CD4-positive, alpha-beta T cell (primary cell): ENCODE measurements at regions not wholly inside any gene's neighbourhood (a gene's known extent, or its start where the extent isn't known, plus 50 kb on each side); places are given as distances from the start of the nearest gene placed in this dataset.

Experiments
- ATAC-seq: fragments of 200-7000 bp; cut with Tn5 transposase; one replicate; pipeline ENCODE4 v1.10.0; 2022; ENCODE audit warnings: mild to moderate bottlenecking; ENCODE audit not compliant: poor library complexity
- CTCF ChIA-PET: fragments of 350-600 bp; sonication (Branson Sonifier 250); formaldehyde crosslinking; loops from one replicate; lab custom pipeline; 2021; ENCODE audit warnings: antibody characterized with exemption, inconsistent platforms; lab: Charles Lee
- POLR2A ChIA-PET: fragments of 350-600 bp; sonication (Branson Sonifier 250); formaldehyde crosslinking; loops from one replicate; lab custom pipeline; 2021; ENCODE audit warnings: antibody characterized with exemption, inconsistent platforms; lab: Charles Lee
- DNase-seq, 14 experiments: peaks; one replicate each; pipeline ENCODE4 v3.0.0-alpha.2; 2013 to 2020; ENCODE audit warnings: mixed read lengths in 2 of 14
- H3K27ac ChIP-seq, 2 donors: one replicate each; pipeline versions ENCODE4 v1.5.1 to v1.7.0; 2013; ENCODE audit warnings: low read length in 2 of 2, low read depth in 1 of 2, mild to moderate bottlenecking in 1 of 2
- H3K27me3 ChIP-seq, 2 experiments: 1 replicate in 1 of 2; 2 replicates in 1 of 2; pipeline versions ENCODE4 v1.6.1 to v1.7.0; 2013; ENCODE audit warnings: low read length in 2 of 2, control low read depth in 1 of 2, mild to moderate bottlenecking in 1 of 2, moderate library complexity in 1 of 2; ENCODE audit not compliant: insufficient read depth in 2 of 2, control insufficient read depth in 1 of 2
- H3K36me3 ChIP-seq: one replicate; pipeline ENCODE4 v1.6.1; 2013; ENCODE audit warnings: low read length, control low read depth; ENCODE audit not compliant: insufficient read depth
- H3K4me1 ChIP-seq: one replicate; pipeline ENCODE4 v1.6.1; 2013; ENCODE audit warnings: low read length, control low read depth; ENCODE audit not compliant: insufficient read depth
- H3K4me3 ChIP-seq: one replicate; pipeline ENCODE4 v1.5.1; 2013; ENCODE audit warnings: mild to moderate bottlenecking, low read length, moderate library complexity
- H3K9me3 ChIP-seq, 2 experiments: 1 replicate in 1 of 2; 2 replicates in 1 of 2; pipeline versions ENCODE4 v1.6.1 to v1.7.0; 2013; ENCODE audit warnings: low read length in 2 of 2, mild to moderate bottlenecking in 2 of 2, control low read depth in 1 of 2, moderate library complexity in 1 of 2; ENCODE audit not compliant: control insufficient read depth in 1 of 2, insufficient read depth in 1 of 2
- H3K27ac Mint-ChIP-seq: one replicate; pipeline ENCODE4 v1.8.0; 2020; ENCODE audit warnings: mixed read lengths
- H3K27me3 Mint-ChIP-seq: one replicate; pipeline ENCODE4 v1.8.0; 2021; ENCODE audit warnings: mixed read lengths
- H3K36me3 Mint-ChIP-seq: one replicate; pipeline ENCODE4 v1.8.0; 2021; ENCODE audit warnings: low read depth, mixed read lengths
- H3K4me1 Mint-ChIP-seq: one replicate; pipeline ENCODE4 v1.8.0; 2021; ENCODE audit warnings: low read depth, mixed read lengths
- H3K4me3 Mint-ChIP-seq: one replicate; pipeline ENCODE4 v1.8.0; 2020; ENCODE audit warnings: mild to moderate bottlenecking, mixed read lengths
- H3K9me3 Mint-ChIP-seq: one replicate; pipeline ENCODE4 v1.8.0; 2020; ENCODE audit warnings: mixed read lengths
- CTCF ChIP-seq: fragments of 200-600 bp; IDR thresholded peaks from one replicate; pipeline ENCODE4 v1.8.0; 2022; ENCODE audit warnings: antibody characterized with exemption, mild to moderate bottlenecking
- intact Hi-C, 2 experiments: fragments of 100-400 bp; cut with DNase I in 1 of 2; cut with micrococcal nuclease in 1 of 2; formaldehyde crosslinking; loops; one replicate each; pipeline versions ENCODE4 v1.15.1 to v1.9.0; 2023 to 2025; cut with DNase I, micrococcal nuclease

GRCh38 chr5:174547814-174548213 is 176.6 kb upstream of the MSX2 start:
- Histone ChIP-seq H3K9me3 (peaks cover 0 to 10% of the 10 kb centered on the region in 2 experiments), H3K27ac (no peak overlapping the region), H3K4me3 (no peak overlapping the region), H3K4me1 (no peaks in the 10 kb centered on the region), H3K36me3 (no peaks in the 10 kb centered on the region), H3K27me3 (no peaks in the 10 kb centered on the region)
- no peak for ATAC-seq
- Mint-ChIP-seq H3K27ac (no peak overlapping the region), H3K4me3 (no peak overlapping the region), H3K4me1 (no peaks in the 10 kb centered on the region), H3K36me3 (no peaks in the 10 kb centered on the region), H3K27me3 (peaks cover 5% of the 10 kb centered on the region), H3K9me3 (no peaks in the 10 kb centered on the region)
- ChIA-PET CTCF (no interaction called here), POLR2A (no interaction called here)
- no peak for TF ChIP-seq CTCF
- intact Hi-C loops, result no loop called here
- no peak for DNase-seq

- Mint-ChIP-seq H3K9me3 (no peaks in the 10 kb centered on the region), H3K4me3 (no peak overlapping the region), H3K27me3 (peaks cover 10% of the 10 kb centered on the region), H3K4me1 (no peaks in the 10 kb centered on the region), H3K36me3 (no peaks in the 10 kb centered on the region), H3K27ac (no peak overlapping the region)
- no peaks in the 10 kb centered on the region for H3K36me3 ChIP-seq
- H3K4me3 ChIP-seq, result no peak overlapping the region
- H3K27ac ChIP-seq, result no peak overlapping the region
- no peak for TF ChIP-seq CTCF
- ChIA-PET POLR2A (no interaction called here), CTCF (no interaction called here)
- ATAC-seq (no peak), DNase-seq (no peak)
- no peaks in the 10 kb centered on the region for H3K27me3 ChIP-seq
- intact Hi-C loops, result no loop called here
- no peaks in the 10 kb centered on the region for H3K4me1 ChIP-seq
- peaks cover 0 to 10% of the 10 kb centered on the region in 2 experiments for H3K9me3 ChIP-seq
Measured at GRCh38 chr5:174549254-174549653, 175.1 kb upstream of the MSX2 start.

DNA sequence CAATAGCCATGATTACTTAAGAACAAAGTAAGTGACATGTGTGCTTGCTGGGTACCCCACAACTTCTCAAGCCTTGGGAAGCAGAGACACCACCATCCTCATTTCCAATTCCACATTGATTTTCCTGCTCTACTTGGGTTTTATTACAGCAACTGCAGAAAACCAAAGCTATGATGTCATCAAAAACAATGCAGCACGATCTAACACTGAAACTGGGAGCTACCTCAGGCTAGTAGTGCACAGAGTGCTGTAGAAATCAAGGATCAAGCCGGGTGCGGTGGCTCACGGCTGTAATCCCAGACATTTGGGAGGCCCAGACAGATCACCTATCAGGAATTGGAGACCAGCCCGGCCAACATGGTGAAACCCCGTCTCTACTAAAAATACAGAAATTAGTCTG is 174.4 kb upstream of the MSX2 start:
- no peaks in the 10 kb centered on the region for H3K4me1 ChIP-seq

More for the DNA sequence above, 174.4 kb upstream of the MSX2 start:
- peaks cover 10% of the 10 kb centered on the region for H3K27me3 Mint-ChIP-seq
- POLR2A ChIA-PET, result no interaction called here
- DNase-seq (no peak), ATAC-seq (no peak)
- no peak overlapping the region for H3K4me3 ChIP-seq
- CTCF ChIA-PET, result no interaction called here
- no peak overlapping the region for H3K4me3 Mint-ChIP-seq
- no peak for TF ChIP-seq CTCF
- H3K27ac ChIP-seq, result no peak overlapping the region
- H3K36me3 Mint-ChIP-seq, result no peaks in the 10 kb centered on the region
- H3K36me3 ChIP-seq, result no peaks in the 10 kb centered on the region
- H3K9me3 ChIP-seq, result peaks cover 0 to 10% of the 10 kb centered on the region in 2 experiments
- H3K9me3 Mint-ChIP-seq, result no peaks in the 10 kb centered on the region
- intact Hi-C loops, result no loop called here
- H3K27me3 ChIP-seq, result no peaks in the 10 kb centered on the region
- H3K27ac Mint-ChIP-seq, result no peak overlapping the region
- no peaks in the 10 kb centered on the region for H3K4me1 Mint-ChIP-seq
